K562 (cell line): ENCODE measurements at regions not wholly inside any gene's neighbourhood (a gene's known extent, or its start where the extent isn't known, plus 50 kb on each side); places are given as distances from the start of the nearest gene placed in this dataset.

Experiments
- ATAC-seq: fragments of 200-7000 bp; cut with Tn5 transposase; 3 replicates; pipeline ENCODE4 v1.9.1; 2020; ENCODE audit warnings: moderate library complexity
- BruUV-seq: library from RNA; stranded (reverse); fragments of 400-500 nt; replicated peaks from 2 replicates; lab custom pipeline; 2021; lab: Mats Ljungman, UMichigan
- CTCF ChIA-PET: fragments of 300-600 bp; formaldehyde crosslinking; extraction: SDS; loops from one replicate; lab custom pipeline; 2021; ENCODE audit warnings: low intra/inter-chr PET ratio; lab: Yijun Ruan, JAX
- POLR2A ChIA-PET: fragments of 300-600, 350-650 bp; sonication (Branson Sonifier 250); formaldehyde crosslinking; extraction: SDS; loops from one replicate; lab custom pipeline; 2021; ENCODE audit warnings: antibody characterized with exemption, inconsistent platforms; lab: Yijun Ruan, JAX
- DNase-seq, 4 experiments: peaks; one replicate each; pipeline versions ENCODE4 v3.0.0 to v3.0.0-alpha.2; 2011 to 2018; ENCODE audit warnings: low spot score in 3 of 4, mixed read lengths in 3 of 4; ENCODE audit errors: extremely low read depth in 1 of 4
- FAIRE-seq: peaks from 2 replicates; lab custom pipeline; 2011; peaks lifted over from hg19 to GRCh38; lab: Jason Lieb, UNC
- H2AFZ ChIP-seq: 2 replicates; pipeline ENCODE4 v1.6.0; 2011; ENCODE audit warnings: low read depth, low read length, control low read depth, inconsistent platforms
- H3K27ac ChIP-seq: fragments of 200-600 bp; 3 replicates; pipeline ENCODE4 v1.8.0; 2011; ENCODE audit warnings: low read depth, mild to moderate bottlenecking, control low read depth, inconsistent platforms, low read length, moderate library complexity, mixed read lengths; ENCODE audit errors: extremely low read depth
- H3K27me3 ChIP-seq, 2 experiments: fragments of 300-600 bp in 1 of 2; 2 replicates in 1 of 2; 3 replicates in 1 of 2; pipeline versions ENCODE4 v1.6.0 to v1.8.0; 2011; ENCODE audit warnings: inconsistent platforms in 2 of 2, low read length in 2 of 2, mild to moderate bottlenecking in 1 of 2, mixed read lengths in 1 of 2, moderate library complexity in 1 of 2; ENCODE audit not compliant: control insufficient read depth in 2 of 2, insufficient read depth in 2 of 2
- H3K36me3 ChIP-seq: fragments of 300-600 bp; 3 replicates; pipeline ENCODE4 v1.8.0; 2011; ENCODE audit warnings: mild to moderate bottlenecking, low read length, inconsistent platforms; ENCODE audit not compliant: control insufficient read depth, insufficient read depth
- H3K4me1 ChIP-seq, 2 experiments: fragments of 200-600 bp in 1 of 2; replicated peaks in 1 of 2; 2 replicates in 1 of 2; 3 replicates in 1 of 2; pipeline versions ENCODE4 v1.5.1 to v1.8.0; 2011; ENCODE audit warnings: inconsistent platforms in 2 of 2, low read length in 2 of 2, mild to moderate bottlenecking in 1 of 2, mixed read lengths in 1 of 2, moderate library complexity in 1 of 2; ENCODE audit not compliant: control insufficient read depth in 2 of 2, insufficient read depth in 2 of 2
- H3K4me2 ChIP-seq: 2 replicates; pipeline ENCODE4 v1.6.1; 2011; ENCODE audit warnings: low read length, control low read depth, inconsistent platforms, mixed read lengths; ENCODE audit not compliant: insufficient read depth
- H3K4me3 ChIP-seq: fragments of 200-600 bp; sonication (generic), shearing (Covaris generic); 2 replicates; pipeline ENCODE4 v1.5.1; 2016; ENCODE audit warnings: control low read depth, inconsistent platforms
- H3K79me2 ChIP-seq: fragments of 200-600 bp; 3 replicates; pipeline ENCODE4 v1.8.0; 2011; ENCODE audit warnings: low read length, inconsistent platforms; ENCODE audit not compliant: control insufficient read depth, insufficient read depth
- H3K9ac ChIP-seq, 2 experiments: 2 replicates each; pipeline versions ENCODE4 v1.6.0 to v1.6.1; 2011; ENCODE audit warnings: low read depth in 2 of 2, low read length in 2 of 2, control low read depth in 1 of 2, inconsistent platforms in 1 of 2, mild to moderate bottlenecking in 1 of 2, mixed read lengths in 1 of 2; ENCODE audit not compliant: insufficient read depth in 1 of 2
- H3K9me1 ChIP-seq: one replicate; pipeline ENCODE4 v1.6.0; 2011; ENCODE audit warnings: inconsistent platforms, mild to moderate bottlenecking, low read length, moderate library complexity; ENCODE audit not compliant: control insufficient read depth, insufficient read depth
- H3K9me3 ChIP-seq: replicated peaks from 2 replicates; pipeline ENCODE4 v1.5.1; 2011; ENCODE audit warnings: low read depth, low read length, inconsistent platforms; ENCODE audit not compliant: control insufficient read depth, insufficient read depth
- H4K20me1 ChIP-seq: replicated peaks from 2 replicates; pipeline ENCODE4 v1.6.1; 2011; ENCODE audit warnings: low read length, inconsistent platforms, mixed read lengths; ENCODE audit not compliant: control insufficient read depth, insufficient read depth
- C11orf30 ChIP-seq: fragments of 450-650 bp; IDR thresholded peaks from 2 replicates; pipeline ENCODE4 v1.6.1; 2016; ENCODE audit warnings: low read depth, mild to moderate bottlenecking
- CC2D1A ChIP-seq: fragments of 450-650 bp; IDR thresholded peaks from 2 replicates; pipeline ENCODE4 v1.6.1; 2017; ENCODE audit warnings: mild to moderate bottlenecking
- CEBPB ChIP-seq: fragments of 450-650 bp; IDR thresholded peaks from 2 replicates; pipeline ENCODE4 v1.6.1; 2016; ENCODE audit warnings: missing genetic modification characterization, missing compliant biosample characterization
- DLX4 ChIP-seq: fragments of 250-450 bp; sonication (Bioruptor Pico); IDR thresholded peaks from 2 replicates; pipeline ENCODE4 v1.6.1; 2021; ENCODE audit warnings: mild to moderate bottlenecking
- MAFF ChIP-seq: IDR thresholded peaks from 2 replicates; pipeline ENCODE4 v1.6.1; 2012; ENCODE audit warnings: low read length, improper control_type of control experiment
- MAFG ChIP-seq: fragments of 450-650 bp; conservative IDR thresholded peaks from 2 replicates; pipeline ENCODE4 v1.6.1; 2016; ENCODE audit warnings: missing genetic modification characterization, missing compliant biosample characterization
- MAFK ChIP-seq: IDR thresholded peaks from 2 replicates; pipeline ENCODE4 v1.6.1; 2011; ENCODE audit warnings: low read length, improper control_type of control experiment
- NFRKB ChIP-seq: fragments of 450-650 bp; IDR thresholded peaks from 2 replicates; pipeline ENCODE4 v1.6.1; 2016; ENCODE audit warnings: low read depth
- RBM25 ChIP-seq: fragments of 200-400 bp; formaldehyde crosslinking; IDR thresholded peaks from 2 replicates; pipeline ENCODE4 v1.6.1; 2018; ENCODE audit warnings: low read length, low read depth, moderate library complexity; ENCODE audit not compliant: severe bottlenecking
- ZNF3 ChIP-seq: fragments of 250-450 bp; sonication (Bioruptor Pico); IDR thresholded peaks from 2 replicates; pipeline ENCODE4 v1.5.0; 2021; ENCODE audit warnings: mild to moderate bottlenecking, moderate library complexity
- ZNF316 ChIP-seq: fragments of 450-650 bp; IDR thresholded peaks from 2 replicates; pipeline ENCODE4 v1.6.1; 2016
- ZNF696 ChIP-seq: fragments of 250-450 bp; sonication (Bioruptor Pico); conservative IDR thresholded peaks from 2 replicates; pipeline ENCODE4 v1.4.0; 2020; ENCODE audit warnings: mild to moderate bottlenecking, moderate library complexity
- WGBS: fragments of 100-300 bp; shearing (Covaris generic); methylation state at CpG from one replicate; pipeline ENCODE4 v1.1.6; 2016; ENCODE audit warnings: low coverage, mixed read lengths; ENCODE audit not compliant: insufficient coverage; ENCODE audit errors: missing lambda C conversion rate; 5-methylcytosine and 5-hydroxymethylcytosine counted together
- in situ Hi-C: fragments of 300-500 bp; cut with MboI; formaldehyde crosslinking; loops from 4 replicates; pipeline ENCODE4 v1.15.0; 2018; ENCODE audit warnings: inconsistent platforms, mixed read lengths
- intact Hi-C: fragments of 100-400 bp; cut with micrococcal nuclease; formaldehyde crosslinking; loops from 2 replicates; pipeline ENCODE4 v1.14.2; 2022

- intact Hi-C loops = no loop called here
- Histone ChIP-seq H3K9me3 (no peaks in the 10 kb centered on the region), H3K4me3 (no peak overlapping the region), H3K9ac (no peak overlapping the region), H3K4me1 (no peaks in the 10 kb centered on the region), H3K79me2 (no peaks in the 10 kb centered on the region), H3K36me3 (no peaks in the 10 kb centered on the region), H3K27me3 (no peaks in the 10 kb centered on the region), H3K27ac (no peak overlapping the region), H4K20me1 (no peaks in the 10 kb centered on the region), H3K4me2 (no peak overlapping the region), H3K9me1 (no peaks in the 10 kb centered on the region)
- ATAC-seq (no peak), DNase-seq (no peak)
- POLR2A ChIA-PET = no interaction called here
- WGBS = 0% methylated on average over 2 of the region's 2 CpGs
- CTCF ChIA-PET = no interaction called here
- no TSS peak for BruUV-seq
- TF ChIP-seq RBM25 (peak; percentile 42), CEBPB (no peak)
- TF ChIP-seq, all 486 proteins: peak for 1
- no peak overlapping the region for H2AFZ ChIP-seq
- in situ Hi-C loops = no loop called here
- no peak for FAIRE-seq
Observed at GRCh38 chr13:33362986-33363727, 77.6 kb upstream of the STARD13 start.

- BruUV-seq = no TSS peak
- H3K36me3 ChIP-seq = no peaks in the 10 kb centered on the region
- ATAC-seq (no peak), FAIRE-seq (no peak), DNase-seq (no peak)
- ChIA-PET CTCF (no interaction called here), POLR2A (no interaction called here)
- H3K9ac ChIP-seq = no peak overlapping the region
- in situ Hi-C loops (no loop called here), intact Hi-C loops (no loop called here)
- H3K27ac ChIP-seq = no peak overlapping the region
- no peaks in the 10 kb centered on the region for H4K20me1 ChIP-seq
- H3K4me2 ChIP-seq = no peak overlapping the region
- no peaks in the 10 kb centered on the region for H3K9me3 ChIP-seq
- H3K4me1 ChIP-seq = no peaks in the 10 kb centered on the region; a peak in 1 of 5 replicates
- H3K4me3 ChIP-seq = no peak overlapping the region
- no peaks in the 10 kb centered on the region for H3K9me1 ChIP-seq
- 11% methylated on average over 5 of the region's 5 CpGs for WGBS
- no peaks in the 10 kb centered on the region for H3K27me3 ChIP-seq
- TF ChIP-seq MAFG (tag) (0 out of 2 replicates have a peak, but pooled peaks have one; percentile 14), MAFK (peak; percentile 68), DLX4 (CRISPR knock-in tag) (no peak), ZNF3 (CRISPR knock-in tag) (no peak), NFRKB (no peak), ZNF316 (peak; percentile 58), ZNF696 (CRISPR knock-in tag) (no peak), MAFF (peak; percentile 54; the same call in 1 of the 2 replicates), CC2D1A (no peak), C11orf30 (peak; percentile 24; the same call in 1 of the 2 replicates)
- H2AFZ ChIP-seq = no peak overlapping the region
- H3K79me2 ChIP-seq = no peaks in the 10 kb centered on the region
Observed at GRCh38 chr13:33364192-33364591, 78.6 kb upstream of the STARD13 start.
